ENCODE measurements at regions not wholly inside any gene's neighbourhood (a gene's known extent, or its start where the extent isn't known, plus 50 kb on each side); places are given as distances from the start of the nearest gene placed in this dataset.

DNA sequence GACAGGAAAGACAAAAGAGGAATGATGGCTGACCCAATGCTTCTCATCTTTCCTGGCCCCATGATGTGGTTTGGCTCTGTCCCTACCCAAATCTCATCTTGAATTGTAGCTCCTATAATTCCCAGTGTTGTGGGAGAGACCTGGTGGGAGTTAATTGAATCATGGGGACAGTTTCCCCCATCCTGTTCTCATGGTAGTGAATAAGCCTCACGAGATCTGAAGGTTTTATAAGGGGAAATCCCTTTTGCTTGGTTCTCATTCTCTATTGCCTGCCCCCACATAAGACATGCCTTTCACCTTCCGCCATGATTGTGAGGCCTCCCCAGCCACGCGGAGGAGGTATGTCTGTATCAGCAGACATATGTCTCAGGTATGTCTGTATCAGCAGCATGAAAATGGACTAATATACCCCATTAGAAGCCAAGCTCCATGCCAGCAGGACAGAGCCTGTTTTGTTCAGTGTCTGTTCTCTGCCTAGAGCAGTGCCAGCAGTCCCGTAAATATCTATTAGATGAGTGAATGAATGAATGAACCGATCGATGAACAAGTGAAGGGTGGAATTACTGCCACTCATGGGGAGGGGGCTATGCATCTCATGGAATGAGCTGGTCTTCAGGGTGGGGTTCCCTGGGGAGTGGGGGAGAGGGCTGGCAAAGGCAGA is 304.4 kb downstream of the SOX9 start:
- no peak for DNase-seq (ENCODE audit: low read depth in 2 of 2)

DNA sequence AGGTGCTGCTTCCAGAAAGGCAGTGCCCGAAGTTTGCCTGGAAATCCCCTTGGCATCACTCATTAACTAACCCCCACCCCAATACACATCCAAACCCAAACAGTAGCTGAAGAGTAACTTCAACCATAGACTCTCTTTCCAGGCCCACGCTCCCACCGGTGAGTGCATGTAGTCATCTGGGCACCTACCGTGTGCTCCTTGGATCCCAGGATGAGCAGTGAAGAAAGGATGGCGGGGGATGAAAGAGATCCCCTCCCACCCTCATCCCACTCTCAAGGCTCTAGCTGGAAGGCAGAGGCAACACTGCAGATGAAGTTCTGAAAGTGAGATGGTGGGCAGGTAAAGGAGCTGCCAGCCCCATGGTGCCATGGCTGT is 305.0 kb downstream of the SOX9 start:
- no peak for DNase-seq (ENCODE audit: low read depth in 2 of 2)

DNA sequence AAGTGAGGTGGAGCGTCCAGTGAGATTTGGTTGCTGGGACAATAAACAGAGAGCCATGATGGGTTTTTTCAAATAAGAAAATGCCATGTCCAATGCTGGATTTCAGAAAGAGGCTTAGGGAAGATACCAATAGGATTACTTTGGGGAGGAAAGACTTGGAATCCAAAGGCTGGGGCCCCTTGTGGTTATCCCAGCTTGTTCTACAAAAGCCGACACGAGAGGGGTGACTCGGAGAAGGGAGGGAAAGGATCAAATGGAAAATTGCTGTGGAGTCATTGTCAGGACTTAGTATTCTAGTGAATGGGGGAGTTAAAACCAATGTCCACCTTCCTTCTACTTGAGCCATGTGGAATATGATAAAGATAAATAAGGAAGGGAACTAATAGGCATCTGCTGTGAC is 305.5 kb downstream of the SOX9 start:
- DNase-seq (ENCODE audit: low read depth in 2 of 2) = no peak

- DNase-seq (ENCODE audit: low read depth in 2 of 2) = no peak
These were observed 306.3 kb downstream of the SOX9 start for GRCh38 chr17:72426948-72427760.

- DNase-seq (ENCODE audit: low read depth in 2 of 2) = no peak
These were observed 306.9 kb downstream of the SOX9 start for GRCh38 chr17:72427761-72428109.

DNA sequence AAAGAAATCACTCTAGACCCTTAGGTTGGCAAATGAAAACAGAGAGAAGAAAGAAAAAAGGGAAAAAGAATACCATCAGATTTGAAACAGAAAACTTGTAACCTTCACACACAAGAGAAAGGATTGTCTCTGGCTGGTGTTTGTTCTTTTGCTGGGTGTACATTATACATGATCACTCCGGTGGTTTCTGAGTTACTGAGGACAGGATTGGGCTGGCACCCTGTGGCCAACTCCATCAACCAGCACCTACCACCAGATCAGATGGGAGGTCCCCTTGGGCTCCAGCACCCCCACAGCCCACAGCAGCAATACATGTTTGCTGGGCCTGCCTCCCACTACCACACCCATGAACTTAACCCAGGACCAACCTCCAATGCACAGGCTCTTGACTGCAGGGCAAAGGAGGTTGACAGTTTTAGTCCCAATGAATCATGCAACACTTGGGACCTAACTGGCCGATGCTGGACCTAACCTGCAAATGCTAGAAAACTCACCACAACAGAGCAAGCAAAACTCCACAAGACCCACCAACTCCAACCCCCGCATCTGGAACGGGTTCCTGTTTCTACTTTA is 308.3 kb downstream of the SOX9 start:
- no peak for DNase-seq (ENCODE audit: low read depth in 2 of 2)

- no peak for DNase-seq (ENCODE audit: low read depth in 2 of 2)
These were observed 310.0 kb downstream of the SOX9 start for GRCh38 chr17:72430611-72431432.

- DNase-seq (ENCODE audit: low read depth in 2 of 2) = no peak
These were observed 311.4 kb downstream of the SOX9 start for GRCh38 chr17:72432143-72432621.

DNA sequence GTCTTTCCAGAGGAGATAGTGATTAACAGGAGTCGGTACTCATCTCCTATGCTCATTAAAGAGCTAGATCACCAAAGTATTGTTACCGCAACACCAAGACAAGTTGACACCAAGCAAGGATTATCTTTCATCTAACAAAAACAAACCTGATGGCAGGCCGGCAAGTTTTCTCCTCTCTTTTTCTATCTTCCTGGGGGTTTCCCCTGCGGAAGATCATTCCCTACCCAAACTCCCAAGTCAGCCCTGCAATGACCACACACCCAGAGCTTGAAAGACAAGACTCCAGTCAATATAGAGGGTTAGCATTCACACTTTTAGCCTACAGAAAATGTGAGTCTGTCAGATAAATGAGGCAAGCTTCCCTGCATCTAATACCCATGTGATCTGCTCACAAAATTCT is 312.1 kb downstream of the SOX9 start:
- DNase-seq (ENCODE audit: low read depth in 2 of 2) = no peak

GRCh38 chr17:72433797-72434196 is 313.0 kb downstream of the SOX9 start:
- no peak for DNase-seq (ENCODE audit: low read depth in 2 of 2)

DNA sequence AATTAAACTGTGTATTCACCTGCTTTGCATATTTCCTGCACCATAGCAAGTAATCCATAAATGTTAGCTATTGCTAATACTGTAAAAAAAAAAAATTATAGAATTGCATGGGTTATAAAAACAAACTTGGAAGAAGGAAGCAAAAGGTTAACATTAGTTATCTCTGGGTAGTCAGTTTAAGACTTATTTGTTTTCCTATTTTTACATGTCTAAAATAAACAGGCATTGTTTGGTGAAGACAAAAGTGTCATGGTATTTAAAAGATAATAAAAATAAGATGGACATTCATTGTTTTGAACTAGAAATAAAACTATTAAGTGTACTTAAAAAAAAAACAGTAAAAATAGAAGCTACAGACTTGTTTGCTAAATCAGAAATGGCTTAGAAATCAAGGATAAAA is 313.8 kb downstream of the SOX9 start:
- DNase-seq (ENCODE audit: low read depth in 2 of 2) = no peak

DNA sequence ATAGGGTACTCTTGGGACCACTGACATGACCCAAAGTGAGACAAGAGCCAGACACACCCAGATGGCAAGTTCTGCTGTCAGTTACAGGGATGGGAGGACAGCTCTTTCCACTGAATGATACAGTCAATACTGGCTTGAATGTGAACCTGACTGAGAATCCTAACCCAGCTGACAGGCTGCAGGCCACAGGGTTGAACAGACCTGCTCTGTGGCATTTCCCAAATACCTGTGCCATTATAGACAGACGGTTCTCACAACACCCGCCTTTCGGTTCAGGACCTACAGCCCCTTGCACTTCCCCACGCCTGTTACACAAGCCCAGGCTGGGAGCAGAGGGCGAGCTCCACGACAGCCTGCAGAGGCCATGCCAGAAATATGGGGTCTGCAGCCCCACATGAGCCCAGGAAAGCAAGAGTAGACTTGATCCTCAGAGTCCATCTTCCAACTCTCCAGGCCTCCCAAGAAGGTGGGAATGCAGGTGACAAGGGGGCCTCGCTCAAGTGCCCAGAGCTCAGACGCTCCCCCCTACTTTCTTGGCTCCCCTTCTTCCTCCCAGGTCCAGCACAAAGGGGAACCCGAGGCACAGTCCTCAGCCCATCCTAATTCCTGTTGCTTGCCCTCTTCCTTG is 314.3 kb downstream of the SOX9 start:
- no peak for DNase-seq (ENCODE audit: low read depth in 2 of 2)

DNA sequence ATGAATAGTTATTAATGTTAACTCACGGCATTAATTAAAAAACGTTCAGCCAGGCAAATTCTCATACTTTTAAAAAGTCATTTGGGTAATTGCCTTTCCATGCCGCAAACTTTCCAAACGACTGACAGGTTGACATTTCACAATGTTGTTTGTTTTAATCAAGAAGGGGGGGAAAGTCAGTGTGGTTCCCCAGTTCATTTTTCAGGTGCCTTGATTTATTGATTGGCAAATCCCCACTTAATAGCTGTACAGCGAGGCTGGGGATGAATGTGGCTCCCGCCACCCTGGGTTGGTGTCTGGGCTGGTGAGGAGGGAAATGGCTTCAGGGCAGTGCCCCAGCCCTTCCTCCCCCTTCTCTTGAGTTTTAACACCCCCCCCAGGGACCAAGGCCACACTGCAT is 318.0 kb downstream of the SOX9 start:
- DNase-seq (ENCODE audit: low read depth in 2 of 2) = no peak

DNA sequence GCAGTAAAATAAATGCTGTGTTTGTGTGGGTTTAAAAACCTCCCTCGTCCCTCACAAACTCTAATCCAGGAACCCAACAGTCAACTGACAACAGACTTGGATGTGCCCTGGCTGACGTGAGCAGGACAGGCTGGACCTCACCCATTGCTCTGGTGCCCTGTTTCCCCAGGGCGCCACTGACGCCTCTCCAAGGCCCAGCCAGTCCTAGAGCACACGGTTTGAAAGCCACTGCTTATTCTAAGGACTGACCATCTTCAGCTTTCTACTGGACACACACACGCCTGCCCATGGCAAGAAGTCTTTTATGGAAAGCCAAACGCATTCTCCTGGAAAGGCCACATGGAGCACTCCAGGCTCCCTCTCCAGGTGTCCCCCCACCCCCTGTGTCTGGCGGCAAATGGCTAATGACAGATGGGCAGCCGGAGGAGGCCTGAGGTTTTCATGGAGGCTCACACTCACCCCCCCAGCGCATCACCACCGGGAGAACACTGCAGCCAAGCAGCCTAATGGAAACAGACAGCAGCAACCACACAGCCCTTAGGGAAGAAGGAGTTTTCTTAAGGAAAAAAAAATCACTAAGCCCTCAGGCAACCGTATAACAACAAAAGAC is 319.2 kb downstream of the SOX9 start:
- no peak for DNase-seq (ENCODE audit: low read depth in 2 of 2)

DNA sequence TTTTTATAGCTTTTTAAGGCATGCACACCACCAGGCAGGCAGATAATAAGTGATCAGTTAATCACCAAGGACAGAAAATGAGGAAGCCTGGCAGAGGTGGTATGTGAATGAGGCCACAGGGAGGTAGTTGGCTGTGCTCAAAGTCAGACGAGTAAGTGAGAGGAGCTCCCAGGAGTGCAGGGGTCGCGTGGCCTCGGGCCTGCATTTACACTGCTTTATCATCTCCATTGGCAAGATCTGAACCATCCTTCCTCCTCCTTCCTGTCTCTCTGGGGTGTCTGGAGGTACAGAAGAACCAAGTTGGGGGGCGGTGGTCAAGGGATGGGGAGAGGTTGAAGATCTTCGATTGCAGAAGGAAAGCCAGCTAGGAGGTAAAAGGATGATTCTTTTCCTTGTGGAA is 320.1 kb downstream of the SOX9 start:
- no peak for DNase-seq (ENCODE audit: low read depth in 2 of 2)

DNA sequence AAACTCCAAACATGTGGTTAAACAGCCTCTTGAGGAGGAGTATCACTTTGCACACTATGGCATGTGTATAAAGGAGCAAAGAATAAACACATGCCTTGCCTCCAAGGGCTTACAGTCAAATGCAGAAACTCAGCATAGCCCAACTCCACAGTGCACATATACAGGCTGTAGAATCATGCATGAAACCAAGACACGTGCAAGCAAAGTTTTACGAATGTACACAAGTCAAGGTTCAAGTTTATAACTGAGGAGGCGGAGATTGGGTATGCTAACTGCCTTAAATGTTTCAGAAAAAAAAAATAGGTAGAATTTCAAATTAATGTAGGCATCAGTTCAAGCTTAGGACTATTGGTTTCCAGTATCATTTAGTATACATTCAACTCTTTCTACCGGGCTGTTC is 321.1 kb downstream of the SOX9 start:
- no peak for DNase-seq (ENCODE audit: low read depth in 2 of 2)

- DNase-seq (ENCODE audit: low read depth in 2 of 2) = no peak
These were observed 323.8 kb downstream of the SOX9 start for GRCh38 chr17:72444517-72445054.

DNA sequence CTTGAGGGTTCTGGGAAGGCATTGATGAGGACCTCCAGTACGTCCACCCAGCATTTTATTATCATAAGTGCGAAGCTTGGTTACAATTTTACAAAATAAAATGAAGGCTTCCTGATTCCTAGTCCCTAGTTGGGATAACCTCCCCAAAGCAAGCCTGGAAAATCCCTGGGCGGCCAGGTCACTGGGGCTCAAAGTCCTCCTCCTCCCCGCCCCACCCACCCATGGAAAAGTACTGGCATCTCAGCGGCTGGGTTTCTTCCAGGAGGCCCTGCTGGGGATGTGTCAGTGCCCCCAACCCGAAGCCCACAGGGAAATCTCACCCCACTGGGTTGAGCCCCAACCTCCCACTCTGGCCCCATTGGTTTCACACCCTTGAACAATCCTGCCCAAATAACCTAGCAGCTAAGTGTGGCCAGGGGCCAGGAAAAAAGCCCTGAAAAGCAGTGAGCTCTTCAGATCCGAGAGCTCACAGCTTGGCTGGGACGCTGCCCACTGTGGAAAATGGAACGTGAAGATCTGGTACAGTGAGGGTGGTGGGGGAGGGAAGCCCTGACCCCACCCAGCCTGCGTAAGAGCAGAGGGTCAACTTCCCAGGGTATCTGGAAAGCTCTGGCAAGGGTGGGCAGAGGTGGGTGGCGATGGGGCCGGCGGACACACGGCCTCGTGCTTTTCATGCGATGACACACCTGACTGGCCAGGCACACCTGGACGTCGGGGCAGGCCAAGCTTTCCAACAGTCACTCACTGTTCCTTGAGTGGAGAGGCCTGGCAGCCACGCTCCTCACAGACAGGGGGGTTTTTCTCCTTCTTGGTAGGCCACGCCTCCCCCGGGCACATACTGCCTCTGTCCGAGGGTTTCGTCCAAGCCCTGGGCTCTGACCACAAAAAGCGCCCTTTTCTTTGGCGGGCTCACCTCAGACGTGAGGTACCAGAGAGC is 324.5 kb downstream of the SOX9 start:
- DNase-seq (ENCODE audit: low read depth in 2 of 2) = no peak

DNA sequence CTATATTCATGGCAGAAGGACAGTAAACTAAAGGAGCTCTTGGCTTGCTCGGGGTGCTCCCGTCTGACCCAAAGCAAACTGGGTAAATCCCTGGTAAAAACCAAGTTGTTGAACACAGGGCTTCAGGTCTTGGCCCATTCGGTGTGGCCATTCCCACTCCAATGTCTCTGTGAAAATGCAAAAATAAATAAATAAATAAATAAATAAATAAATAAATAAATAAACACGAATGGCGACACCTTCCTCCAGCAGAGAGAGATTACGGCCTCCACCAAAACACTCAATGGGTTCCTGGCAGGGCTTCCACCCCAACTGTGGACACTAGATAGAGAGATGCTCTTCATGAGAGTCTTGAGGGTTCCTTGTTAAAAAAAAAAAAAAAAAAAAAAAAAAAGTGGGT is 325.3 kb downstream of the SOX9 start:
- no peak for DNase-seq (ENCODE audit: low read depth in 2 of 2)
